Mesodermal cell (in vitro differentiated cells): ENCODE measurements at regions not wholly inside any gene's neighbourhood (a gene's known extent, or its start where the extent isn't known, plus 50 kb on each side); places are given as distances from the start of the nearest gene placed in this dataset.

Experiments used
- H3K27ac ChIP-seq: 2 replicates; pipeline ENCODE4 v1.7.0; 2013; ENCODE audit warnings: mild to moderate bottlenecking, low read depth, low read length, moderate library complexity; ENCODE audit not compliant: severe bottlenecking
- H3K36me3 ChIP-seq: 2 replicates; pipeline ENCODE4 v1.7.1; 2013; ENCODE audit warnings: mild to moderate bottlenecking, low read length, moderate library complexity; ENCODE audit not compliant: control insufficient read depth, insufficient read depth
- H3K4me1 ChIP-seq: one replicate; pipeline ENCODE4 v1.7.1; 2013; ENCODE audit warnings: mild to moderate bottlenecking, low read length; ENCODE audit not compliant: insufficient read depth, control insufficient read depth, poor library complexity, severe bottlenecking
- H3K4me3 ChIP-seq: 2 replicates; pipeline ENCODE4 v1.7.0; 2013; ENCODE audit warnings: low read length, control low read depth, mild to moderate bottlenecking; ENCODE audit not compliant: insufficient read depth, poor library complexity, severe bottlenecking; ENCODE audit errors: extremely low read depth
- H3K9me3 ChIP-seq: 2 replicates; pipeline ENCODE4 v1.7.1; 2013; ENCODE audit warnings: mild to moderate bottlenecking, low read length, moderate library complexity; ENCODE audit not compliant: control insufficient read depth
- WGBS, 2 experiments: methylation state at CpG; one replicate each; pipeline ENCODE4 v1.1.5; 2013; ENCODE audit warnings: missing lambda C conversion rate in 2 of 2; ENCODE audit not compliant: insufficient coverage in 2 of 2; 5-methylcytosine and 5-hydroxymethylcytosine counted together

DNA sequence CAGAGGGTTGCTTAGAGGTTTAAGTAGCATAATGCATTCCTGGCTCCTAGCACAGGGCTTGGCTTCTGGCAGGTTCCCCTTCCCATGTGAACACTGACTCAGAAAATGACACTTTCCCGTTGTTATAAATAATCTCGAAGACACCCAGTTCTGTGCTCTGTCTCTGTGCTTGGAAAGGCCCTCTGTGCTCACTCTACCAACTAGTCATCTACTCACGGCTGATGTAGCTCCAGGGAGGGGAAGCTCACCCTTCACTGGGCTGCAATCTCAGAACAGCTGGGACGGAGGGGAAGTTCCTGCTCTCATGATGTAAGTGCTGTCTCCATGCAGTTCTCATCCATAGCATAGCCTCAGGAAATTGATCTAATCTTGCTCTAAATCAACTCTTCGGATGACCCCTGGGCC, 230.5 kb upstream of the ASIC2 start:
- WGBS, 2 experiments: 87 to 88% methylated on average over 5 of the region's 5 CpGs

GRCh38 chr17:33525186-33525585, 232.1 kb upstream of the ASIC2 start:
- peaks cover 12% of the 10 kb centered on the region for H3K9me3 ChIP-seq
- no peak overlapping the region for H3K4me3 ChIP-seq
- 93 to 97% methylated on average over 6 of the region's 7 CpGs for WGBS, 2 experiments
- peaks cover 3% of the 10 kb centered on the region for H3K4me1 ChIP-seq
- no peak overlapping the region for H3K27ac ChIP-seq
- H3K36me3 ChIP-seq: no peaks in the 10 kb centered on the region

More for the DNA sequence above, 230.5 kb upstream of the ASIC2 start:
- Histone ChIP-seq H3K9me3 (peaks cover 12% of the 10 kb centered on the region), H3K27ac (no peak overlapping the region), H3K4me3 (no peak overlapping the region), H3K36me3 (no peaks in the 10 kb centered on the region), H3K4me1 (peaks cover 3% of the 10 kb centered on the region)

DNA sequence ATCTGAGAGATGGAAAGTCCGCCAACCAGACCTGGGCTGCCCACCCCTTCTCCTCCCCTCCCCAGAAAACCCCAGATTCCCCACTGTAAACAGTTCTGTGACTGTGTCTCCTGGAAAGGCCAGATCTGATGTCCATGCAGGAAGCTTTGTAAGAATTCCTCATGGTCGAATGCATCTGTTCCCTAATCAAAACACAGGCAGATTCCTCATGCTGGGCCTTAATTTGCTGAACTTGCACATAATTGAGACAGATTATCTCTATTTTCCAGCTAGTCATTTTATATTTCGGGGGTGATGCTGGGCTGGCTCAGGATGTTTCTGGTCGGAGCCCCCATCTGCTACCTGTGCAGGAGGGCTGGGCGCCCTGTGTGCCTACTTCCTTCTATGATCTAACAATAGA, 233.6 kb upstream of the ASIC2 start:
- 85 to 92% methylated on average over 1 to 3 of the region's 5 CpGs for WGBS, 2 experiments
- no peaks in the 10 kb centered on the region for H3K4me1 ChIP-seq
- no peak overlapping the region for H3K4me3 ChIP-seq
- no peak overlapping the region for H3K27ac ChIP-seq
- no peaks in the 10 kb centered on the region for H3K36me3 ChIP-seq
- peaks cover 12% of the 10 kb centered on the region for H3K9me3 ChIP-seq

GRCh38 chr17:33527290-33527689, 234.2 kb upstream of the ASIC2 start:
- 67 to 86% methylated on average over 1 to 2 of the region's 3 CpGs for WGBS, 2 experiments

GRCh38 chr17:33528846-33529245, 235.8 kb upstream of the ASIC2 start:
- no peaks in the 10 kb centered on the region for H3K36me3 ChIP-seq
- H3K27ac ChIP-seq: no peak overlapping the region
- H3K4me3 ChIP-seq: no peak overlapping the region
- WGBS, 2 experiments: 80% methylated on average over 1 of the region's 1 CpG
- no peaks in the 10 kb centered on the region for H3K4me1 ChIP-seq
- peaks cover 12% of the 10 kb centered on the region for H3K9me3 ChIP-seq

More at GRCh38 chr17:33527290-33527689, 234.2 kb upstream of the ASIC2 start:
- no peaks in the 10 kb centered on the region for H3K4me1 ChIP-seq
- no peaks in the 10 kb centered on the region for H3K36me3 ChIP-seq
- H3K4me3 ChIP-seq: no peak overlapping the region
- H3K9me3 ChIP-seq: peaks cover 12% of the 10 kb centered on the region
- H3K27ac ChIP-seq: no peak overlapping the region

DNA sequence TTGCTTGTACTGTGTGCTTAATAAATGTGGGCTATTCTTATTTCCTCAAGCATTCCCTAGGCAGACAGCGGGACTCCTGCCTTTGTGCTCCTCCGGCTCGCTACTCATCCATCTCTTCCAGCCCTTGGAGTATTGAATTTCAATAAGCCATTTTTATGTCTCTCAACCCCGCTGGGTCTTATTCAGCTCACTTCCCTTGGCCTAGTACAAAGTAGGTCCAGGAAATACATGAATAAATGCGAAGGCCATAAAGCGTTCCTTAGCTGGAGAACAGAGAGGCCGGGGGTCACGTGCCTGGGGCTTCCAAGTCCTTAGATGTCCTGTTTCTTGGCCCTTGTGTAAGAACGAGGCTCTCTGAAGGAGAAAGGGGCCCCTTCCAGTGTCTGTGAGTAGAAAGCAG, 236.7 kb upstream of the ASIC2 start:
- Histone ChIP-seq H3K4me3 (no peak overlapping the region), H3K4me1 (no peaks in the 10 kb centered on the region), H3K9me3 (peaks cover 12% of the 10 kb centered on the region), H3K36me3 (no peaks in the 10 kb centered on the region), H3K27ac (no peak overlapping the region)
- 84 to 91% methylated on average over 7 to 8 of the region's 9 CpGs for WGBS, 2 experiments

DNA sequence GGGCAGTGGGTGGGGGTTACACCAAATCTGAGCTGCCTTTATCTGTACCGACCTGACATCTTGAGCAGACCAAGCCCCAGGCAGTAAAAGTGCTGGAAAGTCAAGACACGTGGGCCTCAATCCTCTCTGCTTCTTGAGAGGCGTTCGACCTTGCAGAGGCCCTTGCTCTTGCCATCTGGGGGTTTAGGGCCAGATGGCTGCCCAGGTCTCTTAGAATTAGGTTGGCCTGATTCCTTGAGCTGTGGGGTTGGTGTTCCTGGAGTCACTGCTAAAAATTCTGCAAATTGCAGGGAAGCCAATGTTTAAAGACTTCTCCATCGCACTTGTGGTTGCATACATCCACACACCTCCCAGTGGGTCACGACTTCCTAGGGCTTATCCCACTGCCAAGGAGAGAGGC, 238.2 kb upstream of the ASIC2 start:
- H3K4me1 ChIP-seq: no peaks in the 10 kb centered on the region
- no peaks in the 10 kb centered on the region for H3K36me3 ChIP-seq
- WGBS, 2 experiments: 90 to 97% methylated on average over 6 of the region's 6 CpGs

GRCh38 chr17:33534087-33534486, 241.0 kb upstream of the ASIC2 start:
- 91 to 93% methylated on average over 7 to 8 of the region's 9 CpGs for WGBS, 2 experiments
- Histone ChIP-seq H3K4me3 (no peak overlapping the region), H3K27ac (no peak overlapping the region)

More for the DNA sequence above, 238.2 kb upstream of the ASIC2 start:
- no peak overlapping the region for H3K4me3 ChIP-seq
- H3K9me3 ChIP-seq: peaks cover 12% of the 10 kb centered on the region
- H3K27ac ChIP-seq: no peak overlapping the region

GRCh38 chr17:33545124-33545523, 252.0 kb upstream of the ASIC2 start:
- Histone ChIP-seq H3K36me3 (no peaks in the 10 kb centered on the region), H3K4me1 (no peaks in the 10 kb centered on the region), H3K4me3 (no peak overlapping the region), H3K27ac (no peak overlapping the region), H3K9me3 (no peaks in the 10 kb centered on the region)
- WGBS, 2 experiments: 76 to 83% methylated on average over 3 to 4 of the region's 4 CpGs

More at GRCh38 chr17:33534087-33534486, 241.0 kb upstream of the ASIC2 start:
- Histone ChIP-seq H3K9me3 (no peaks in the 10 kb centered on the region), H3K36me3 (no peaks in the 10 kb centered on the region), H3K4me1 (no peaks in the 10 kb centered on the region)

GRCh38 chr17:33550261-33550660, 257.2 kb upstream of the ASIC2 start:
- Histone ChIP-seq H3K36me3 (no peaks in the 10 kb centered on the region), H3K9me3 (no peaks in the 10 kb centered on the region), H3K27ac (no peak overlapping the region), H3K4me3 (no peak overlapping the region), H3K4me1 (no peaks in the 10 kb centered on the region)
- WGBS, 2 experiments: 87 to 91% methylated on average over 4 of the region's 4 CpGs

GRCh38 chr17:33551075-33551474, 258.0 kb upstream of the ASIC2 start:
- H3K36me3 ChIP-seq: no peaks in the 10 kb centered on the region
- H3K27ac ChIP-seq: no peak overlapping the region
- WGBS, 2 experiments: 92 to 97% methylated on average over 5 of the region's 5 CpGs
- H3K4me3 ChIP-seq: no peak overlapping the region
- no peaks in the 10 kb centered on the region for H3K4me1 ChIP-seq
- H3K9me3 ChIP-seq: no peaks in the 10 kb centered on the region
